CD4-positive, alpha-beta T cell (primary cell): ENCODE measurements at regions not wholly inside any gene's neighbourhood (a gene's known extent, or its start where the extent isn't known, plus 50 kb on each side); places are given as distances from the start of the nearest gene placed in this dataset.

Experiments used
- ATAC-seq: fragments of 200-7000 bp; cut with Tn5 transposase; one replicate; pipeline ENCODE4 v1.10.0; 2022; ENCODE audit warnings: mild to moderate bottlenecking; ENCODE audit not compliant: poor library complexity
- CTCF ChIA-PET: fragments of 350-600 bp; sonication (Branson Sonifier 250); formaldehyde crosslinking; loops from one replicate; lab custom pipeline; 2021; ENCODE audit warnings: antibody characterized with exemption, inconsistent platforms; lab: Charles Lee
- POLR2A ChIA-PET: fragments of 350-600 bp; sonication (Branson Sonifier 250); formaldehyde crosslinking; loops from one replicate; lab custom pipeline; 2021; ENCODE audit warnings: antibody characterized with exemption, inconsistent platforms; lab: Charles Lee
- DNase-seq, 14 experiments: peaks; one replicate each; pipeline ENCODE4 v3.0.0-alpha.2; 2013 to 2020; ENCODE audit warnings: mixed read lengths in 2 of 14
- H3K27ac ChIP-seq, 2 donors: one replicate each; pipeline versions ENCODE4 v1.5.1 to v1.7.0; 2013; ENCODE audit warnings: low read length in 2 of 2, low read depth in 1 of 2, mild to moderate bottlenecking in 1 of 2
- H3K27me3 ChIP-seq, 2 experiments: 1 replicate in 1 of 2; 2 replicates in 1 of 2; pipeline versions ENCODE4 v1.6.1 to v1.7.0; 2013; ENCODE audit warnings: low read length in 2 of 2, control low read depth in 1 of 2, mild to moderate bottlenecking in 1 of 2, moderate library complexity in 1 of 2; ENCODE audit not compliant: insufficient read depth in 2 of 2, control insufficient read depth in 1 of 2
- H3K36me3 ChIP-seq: one replicate; pipeline ENCODE4 v1.6.1; 2013; ENCODE audit warnings: low read length, control low read depth; ENCODE audit not compliant: insufficient read depth
- H3K4me1 ChIP-seq: one replicate; pipeline ENCODE4 v1.6.1; 2013; ENCODE audit warnings: low read length, control low read depth; ENCODE audit not compliant: insufficient read depth
- H3K4me3 ChIP-seq: one replicate; pipeline ENCODE4 v1.5.1; 2013; ENCODE audit warnings: mild to moderate bottlenecking, low read length, moderate library complexity
- H3K9me3 ChIP-seq, 2 experiments: 1 replicate in 1 of 2; 2 replicates in 1 of 2; pipeline versions ENCODE4 v1.6.1 to v1.7.0; 2013; ENCODE audit warnings: low read length in 2 of 2, mild to moderate bottlenecking in 2 of 2, control low read depth in 1 of 2, moderate library complexity in 1 of 2; ENCODE audit not compliant: control insufficient read depth in 1 of 2, insufficient read depth in 1 of 2
- H3K27ac Mint-ChIP-seq: one replicate; pipeline ENCODE4 v1.8.0; 2020; ENCODE audit warnings: mixed read lengths
- H3K27me3 Mint-ChIP-seq: one replicate; pipeline ENCODE4 v1.8.0; 2021; ENCODE audit warnings: mixed read lengths
- H3K36me3 Mint-ChIP-seq: one replicate; pipeline ENCODE4 v1.8.0; 2021; ENCODE audit warnings: low read depth, mixed read lengths
- H3K4me1 Mint-ChIP-seq: one replicate; pipeline ENCODE4 v1.8.0; 2021; ENCODE audit warnings: low read depth, mixed read lengths
- H3K4me3 Mint-ChIP-seq: one replicate; pipeline ENCODE4 v1.8.0; 2020; ENCODE audit warnings: mild to moderate bottlenecking, mixed read lengths
- H3K9me3 Mint-ChIP-seq: one replicate; pipeline ENCODE4 v1.8.0; 2020; ENCODE audit warnings: mixed read lengths
- intact Hi-C, 2 experiments: fragments of 100-400 bp; cut with DNase I in 1 of 2; cut with micrococcal nuclease in 1 of 2; formaldehyde crosslinking; loops; one replicate each; pipeline versions ENCODE4 v1.15.1 to v1.9.0; 2023 to 2025; cut with DNase I, micrococcal nuclease
- TF ChIP-seq, protein P1 (sequence below): fragments of 200-600 bp; IDR thresholded peaks from one replicate; pipeline ENCODE4 v1.8.0; 2022; ENCODE audit warnings: antibody characterized with exemption, mild to moderate bottlenecking

DNA sequence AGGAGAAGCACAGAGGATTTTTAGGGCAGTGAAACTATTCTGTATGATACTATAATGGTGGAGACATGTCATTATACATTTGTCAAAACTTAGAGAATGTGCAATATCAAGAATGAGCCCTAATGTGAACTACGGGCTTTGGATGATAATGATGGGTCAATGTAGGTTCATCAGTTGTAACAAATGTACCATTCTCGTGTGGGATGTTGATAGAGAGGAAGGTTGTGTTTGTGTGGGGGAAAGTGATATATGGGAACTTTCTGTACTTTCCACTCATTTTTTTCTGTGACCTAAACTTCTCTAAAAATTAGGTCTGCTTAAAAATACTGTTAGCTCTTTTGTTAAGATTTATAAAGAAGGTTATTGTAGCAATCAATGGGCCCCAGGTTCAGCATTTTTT lies 138.9 kb downstream of the SPATA31D1 start:
- Histone ChIP-seq H3K27me3 (no peaks in the 10 kb centered on the region), H3K36me3 (no peaks in the 10 kb centered on the region), H3K9me3 (peaks cover 0 to 16% of the 10 kb centered on the region in 2 experiments), H3K4me1 (no peaks in the 10 kb centered on the region), H3K4me3 (no peak overlapping the region), H3K27ac (no peak overlapping the region)
- peaks cover 1% of the 10 kb centered on the region for H3K9me3 Mint-ChIP-seq
- intact Hi-C loops = no loop called here
- no peaks in the 10 kb centered on the region for H3K36me3 Mint-ChIP-seq
- ATAC-seq (no peak), DNase-seq (no peak)
- ChIA-PET POLR2A (no interaction called here), CTCF (no interaction called here)
- H3K27ac Mint-ChIP-seq = no peak overlapping the region
- no peak overlapping the region for H3K4me3 Mint-ChIP-seq
- no peaks in the 10 kb centered on the region for H3K4me1 Mint-ChIP-seq
- no peaks in the 10 kb centered on the region for H3K27me3 Mint-ChIP-seq
- TF ChIP-seq, protein P1, sequence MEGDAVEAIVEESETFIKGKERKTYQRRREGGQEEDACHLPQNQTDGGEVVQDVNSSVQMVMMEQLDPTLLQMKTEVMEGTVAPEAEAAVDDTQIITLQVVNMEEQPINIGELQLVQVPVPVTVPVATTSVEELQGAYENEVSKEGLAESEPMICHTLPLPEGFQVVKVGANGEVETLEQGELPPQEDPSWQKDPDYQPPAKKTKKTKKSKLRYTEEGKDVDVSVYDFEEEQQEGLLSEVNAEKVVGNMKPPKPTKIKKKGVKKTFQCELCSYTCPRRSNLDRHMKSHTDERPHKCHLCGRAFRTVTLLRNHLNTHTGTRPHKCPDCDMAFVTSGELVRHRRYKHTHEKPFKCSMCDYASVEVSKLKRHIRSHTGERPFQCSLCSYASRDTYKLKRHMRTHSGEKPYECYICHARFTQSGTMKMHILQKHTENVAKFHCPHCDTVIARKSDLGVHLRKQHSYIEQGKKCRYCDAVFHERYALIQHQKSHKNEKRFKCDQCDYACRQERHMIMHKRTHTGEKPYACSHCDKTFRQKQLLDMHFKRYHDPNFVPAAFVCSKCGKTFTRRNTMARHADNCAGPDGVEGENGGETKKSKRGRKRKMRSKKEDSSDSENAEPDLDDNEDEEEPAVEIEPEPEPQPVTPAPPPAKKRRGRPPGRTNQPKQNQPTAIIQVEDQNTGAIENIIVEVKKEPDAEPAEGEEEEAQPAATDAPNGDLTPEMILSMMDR = no peak

DNA sequence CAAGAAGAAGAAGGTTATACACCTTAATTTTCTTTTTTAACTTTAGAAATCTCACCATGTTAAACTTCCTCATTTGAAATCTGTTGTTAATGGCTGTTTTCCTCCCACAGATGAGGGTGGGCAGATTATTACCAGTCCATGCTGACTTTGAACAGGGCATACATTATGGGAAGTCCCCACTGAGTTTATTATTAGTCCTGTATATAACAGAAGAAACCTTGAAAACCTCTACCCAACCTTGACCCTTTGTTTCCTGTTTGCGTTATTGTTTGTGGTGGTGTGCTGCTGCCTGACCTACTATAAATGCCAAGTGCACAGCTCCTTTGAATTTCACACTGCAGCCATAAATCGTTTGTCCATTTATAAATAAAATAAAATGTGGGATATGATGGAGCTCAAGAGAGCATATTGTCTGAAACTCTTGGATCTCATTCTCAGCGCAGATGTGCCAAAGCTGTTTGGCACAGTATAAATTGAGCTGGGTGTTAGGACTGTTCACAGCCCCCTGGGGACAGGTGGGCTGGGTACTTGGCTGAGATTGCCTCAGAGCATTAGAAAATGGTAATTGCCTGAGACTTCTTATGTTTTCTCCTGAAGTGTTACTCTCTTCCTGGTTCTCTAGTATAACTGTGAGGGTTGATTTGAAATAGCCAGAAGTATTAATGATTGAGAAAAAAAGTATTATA lies 139.6 kb downstream of the SPATA31D1 start:
- Mint-ChIP-seq H3K36me3 (no peaks in the 10 kb centered on the region), H3K27me3 (no peaks in the 10 kb centered on the region), H3K4me3 (no peak overlapping the region), H3K27ac (no peak overlapping the region), H3K9me3 (peaks cover 3% of the 10 kb centered on the region), H3K4me1 (no peaks in the 10 kb centered on the region)
- ATAC-seq (no peak), DNase-seq (no peak)
- CTCF ChIA-PET = no interaction called here
- TF ChIP-seq, protein P1 = no peak
- Histone ChIP-seq H3K27ac (no peak overlapping the region), H3K27me3 (no peaks in the 10 kb centered on the region), H3K4me1 (no peaks in the 10 kb centered on the region), H3K9me3 (peaks cover 0 to 16% of the 10 kb centered on the region in 2 experiments), H3K4me3 (no peak overlapping the region), H3K36me3 (no peaks in the 10 kb centered on the region)
- POLR2A ChIA-PET = no interaction called here
- intact Hi-C loops = no loop called here

DNA sequence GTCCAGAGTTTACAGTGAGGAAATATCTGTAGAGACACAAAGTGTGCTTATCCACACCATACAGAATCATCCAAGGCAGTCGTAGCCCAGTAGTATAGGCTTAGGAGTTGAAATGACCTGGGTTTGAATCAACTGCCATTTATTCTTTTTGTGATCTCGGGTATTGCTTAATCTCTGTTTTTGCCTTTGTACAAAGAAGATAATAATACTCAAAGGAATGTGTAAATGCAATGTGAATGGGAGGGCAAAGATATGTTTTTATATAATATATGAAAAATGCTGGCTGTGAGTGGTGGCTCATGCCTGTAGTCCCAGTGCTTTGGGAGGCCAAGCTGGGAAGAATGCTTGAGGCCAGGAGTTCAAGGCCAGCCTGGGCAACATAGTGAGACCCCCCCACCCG lies 141.1 kb downstream of the SPATA31D1 start:
- Mint-ChIP-seq H3K36me3 (no peaks in the 10 kb centered on the region), H3K27me3 (no peaks in the 10 kb centered on the region), H3K4me1 (no peaks in the 10 kb centered on the region), H3K27ac (no peak overlapping the region), H3K4me3 (no peak overlapping the region), H3K9me3 (peaks cover 4% of the 10 kb centered on the region)
- Histone ChIP-seq H3K4me1 (no peaks in the 10 kb centered on the region), H3K4me3 (no peak overlapping the region), H3K9me3 (peaks cover 0 to 9% of the 10 kb centered on the region in 2 experiments), H3K36me3 (no peaks in the 10 kb centered on the region), H3K27ac (no peak overlapping the region), H3K27me3 (no peaks in the 10 kb centered on the region)
- DNase-seq (no peak), ATAC-seq (no peak)
- ChIA-PET CTCF (interaction anchor here (0.7 kb wide), 1 partner anchor 21 kb away, joined by 4 read pairs; no protein-coding TSS in a partner anchor), POLR2A (no interaction called here)
- TF ChIP-seq, protein P1 = no peak
- intact Hi-C loops = no loop called here
